ENCODE measurements at regions not wholly inside any gene's neighbourhood (a gene's known extent, or its start where the extent isn't known, plus 50 kb on each side); places are given as distances from the start of the nearest gene placed in this dataset.

DNA sequence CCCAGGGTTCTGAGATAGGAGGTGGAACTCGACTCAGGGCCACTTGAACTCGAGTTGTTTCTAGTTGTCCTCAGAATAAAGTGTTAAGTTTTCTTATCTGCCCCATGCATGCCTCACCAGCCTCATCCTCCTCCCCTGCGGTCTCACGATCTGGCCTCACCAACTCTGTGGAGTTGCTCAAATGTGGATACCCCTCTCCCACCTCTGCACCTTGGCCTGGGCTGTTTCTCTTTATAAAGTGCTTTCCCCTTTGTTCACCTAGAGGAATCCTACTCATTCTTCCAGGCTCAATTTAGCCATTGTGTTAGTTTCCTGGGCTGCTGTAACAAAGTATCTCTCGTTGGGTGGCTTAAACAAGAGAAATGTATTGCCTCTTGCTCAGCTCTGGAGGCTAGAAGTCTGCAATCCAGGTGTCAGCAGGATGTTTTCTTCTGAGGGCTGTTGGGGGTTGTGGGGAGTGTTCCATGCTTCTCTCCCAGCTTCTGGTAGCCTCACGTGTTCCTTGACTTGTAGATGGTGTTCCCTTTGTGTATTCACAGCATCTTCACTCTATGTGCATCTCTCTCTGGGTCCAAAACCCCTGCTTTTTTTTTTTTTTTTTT lies 100.7 kb downstream of the MEX3B start:
- no peak for DNase-seq
- Histone ChIP-seq H3K36me3 (no peaks in the 10 kb centered on the region), H3K9me3 (no peaks in the 10 kb centered on the region), H3K4me3 (no peak overlapping the region), H3K27ac (no peak overlapping the region), H3K4me1 (no peaks in the 10 kb centered on the region), H3K27me3 (no peaks in the 10 kb centered on the region)
- in situ Hi-C loops (cut with MboI; ENCODE audit: low pct_ligation_motif_present in 1 of 4, low pct_unique_long_range_greater_than_20kb in 1 of 4, low sequenced_read_pairs in 3 of 4), result loop anchor here in 2 of 4 donors (25.0 kb wide), 1 partner anchor 458 kb away; no protein-coding TSS in a partner anchor
- TF ChIP-seq POLR2A (IDR thresholded peaks at IDR 0.05), result no peak
- no peak for TF ChIP-seq EP300 (IDR thresholded peaks at IDR 0.05; ENCODE audit: low read depth)
- TF ChIP-seq POLR2AphosphoS5 (IDR thresholded peaks at IDR 0.05), result no peak
- TF ChIP-seq, protein P1, sequence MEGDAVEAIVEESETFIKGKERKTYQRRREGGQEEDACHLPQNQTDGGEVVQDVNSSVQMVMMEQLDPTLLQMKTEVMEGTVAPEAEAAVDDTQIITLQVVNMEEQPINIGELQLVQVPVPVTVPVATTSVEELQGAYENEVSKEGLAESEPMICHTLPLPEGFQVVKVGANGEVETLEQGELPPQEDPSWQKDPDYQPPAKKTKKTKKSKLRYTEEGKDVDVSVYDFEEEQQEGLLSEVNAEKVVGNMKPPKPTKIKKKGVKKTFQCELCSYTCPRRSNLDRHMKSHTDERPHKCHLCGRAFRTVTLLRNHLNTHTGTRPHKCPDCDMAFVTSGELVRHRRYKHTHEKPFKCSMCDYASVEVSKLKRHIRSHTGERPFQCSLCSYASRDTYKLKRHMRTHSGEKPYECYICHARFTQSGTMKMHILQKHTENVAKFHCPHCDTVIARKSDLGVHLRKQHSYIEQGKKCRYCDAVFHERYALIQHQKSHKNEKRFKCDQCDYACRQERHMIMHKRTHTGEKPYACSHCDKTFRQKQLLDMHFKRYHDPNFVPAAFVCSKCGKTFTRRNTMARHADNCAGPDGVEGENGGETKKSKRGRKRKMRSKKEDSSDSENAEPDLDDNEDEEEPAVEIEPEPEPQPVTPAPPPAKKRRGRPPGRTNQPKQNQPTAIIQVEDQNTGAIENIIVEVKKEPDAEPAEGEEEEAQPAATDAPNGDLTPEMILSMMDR (IDR thresholded peaks at IDR 0.05), result no peak
- WGBS, 2 donors (ENCODE audit: low coverage in 1 of 2), result 65 to 72% methylated on average over 4 to 6 of the region's 6 CpGs
- intact Hi-C loops (cut with DNase I; ENCODE audit: low total_unique reads), result no loop called here

DNA sequence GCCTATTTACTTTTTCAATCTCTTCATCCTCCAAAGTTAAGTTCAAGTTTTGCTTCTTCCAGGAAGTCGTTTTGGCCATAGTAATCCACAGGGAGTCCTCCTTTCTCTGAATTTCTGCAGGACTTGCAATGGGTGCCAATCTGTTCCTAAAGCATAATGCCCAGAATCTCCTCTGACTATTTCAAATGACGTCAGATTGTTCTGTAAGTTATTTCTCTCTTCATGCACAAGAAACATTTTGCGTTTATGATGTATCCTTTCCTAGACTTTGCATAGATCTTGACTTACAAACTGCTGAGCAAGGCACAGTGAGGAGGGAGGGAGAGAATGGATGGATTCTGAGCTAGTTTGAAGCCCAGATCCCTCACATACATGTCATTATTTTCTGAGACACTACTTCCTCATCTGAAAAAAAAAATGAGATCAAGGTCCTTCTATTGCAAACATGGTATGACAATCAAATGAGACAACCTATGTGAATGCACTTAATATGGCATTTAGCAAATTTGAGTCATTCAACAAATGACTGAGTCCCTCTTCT lies 103.1 kb downstream of the MEX3B start:
- no peaks in the 10 kb centered on the region for H3K27me3 ChIP-seq
- whole genome bisulfite sequencing, 2 donors (ENCODE audit: low coverage in 1 of 2), result 70 to 79% methylated on average over 2 to 3 of the region's 3 CpGs
- no peaks in the 10 kb centered on the region for H3K9me3 ChIP-seq
- no peaks in the 10 kb centered on the region for H3K36me3 ChIP-seq
- intact Hi-C loops (cut with DNase I; ENCODE audit: low total_unique reads), result no loop called here
- no peaks in the 10 kb centered on the region for H3K4me1 ChIP-seq
- no peak for DNase-seq
- H3K4me3 ChIP-seq, result no peak overlapping the region
- no peak for TF ChIP-seq POLR2AphosphoS5 (IDR thresholded peaks at IDR 0.05)
- TF ChIP-seq POLR2A (IDR thresholded peaks at IDR 0.05), result no peak
- TF ChIP-seq, protein P1 (IDR thresholded peaks at IDR 0.05), result no peak
- TF ChIP-seq EP300 (IDR thresholded peaks at IDR 0.05; ENCODE audit: low read depth), result no peak
- in situ Hi-C loops (cut with MboI; ENCODE audit: low pct_ligation_motif_present in 1 of 4, low pct_unique_long_range_greater_than_20kb in 1 of 4, low sequenced_read_pairs in 3 of 4), result loop anchor here in 2 of 4 donors (25.0 kb wide), 1 partner anchor 455 kb away; no protein-coding TSS in a partner anchor
- H3K27ac ChIP-seq, result no peak overlapping the region

GRCh38 chr15:81942157-81942556 lies 103.7 kb downstream of the MEX3B start:
- intact Hi-C loops (cut with DNase I; ENCODE audit: low total_unique reads) (no loop called here), in situ Hi-C loops (cut with MboI; ENCODE audit: low pct_ligation_motif_present in 1 of 4, low pct_unique_long_range_greater_than_20kb in 1 of 4, low sequenced_read_pairs in 3 of 4) (loop anchor here in 2 of 4 donors (25.0 kb wide), 1 partner anchor 455 kb away; no protein-coding TSS in a partner anchor)
- Histone ChIP-seq H3K27ac (no peak overlapping the region), H3K27me3 (no peaks in the 10 kb centered on the region), H3K4me1 (no peaks in the 10 kb centered on the region), H3K9me3 (no peaks in the 10 kb centered on the region), H3K4me3 (no peak overlapping the region), H3K36me3 (no peaks in the 10 kb centered on the region)
- no peak for TF ChIP-seq POLR2AphosphoS5 (IDR thresholded peaks at IDR 0.05)
- no peak for DNase-seq
- WGBS, 2 donors (ENCODE audit: low coverage in 1 of 2), result 58 to 67% methylated on average over 1 of the region's 1 CpG

DNA sequence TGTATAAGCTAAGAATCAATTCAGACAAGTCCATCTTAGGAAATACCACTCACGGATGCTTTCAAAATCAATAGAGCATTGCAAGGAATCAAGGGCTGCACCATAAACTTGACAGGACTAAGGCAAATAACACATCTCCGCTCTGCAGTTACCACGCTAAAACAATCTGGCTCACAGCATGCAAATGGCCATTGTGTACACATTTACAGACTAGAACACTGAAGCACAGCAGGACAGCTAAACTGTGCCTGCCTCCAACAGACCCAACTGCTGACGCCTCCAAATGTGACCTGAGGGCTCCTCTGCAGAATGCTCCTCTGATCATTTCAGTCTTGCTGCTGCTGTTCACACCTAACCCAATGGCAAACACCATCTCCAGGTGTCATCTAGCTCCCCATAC lies 104.3 kb downstream of the MEX3B start:
- in situ Hi-C loops (cut with MboI; ENCODE audit: low pct_ligation_motif_present in 1 of 4, low pct_unique_long_range_greater_than_20kb in 1 of 4, low sequenced_read_pairs in 3 of 4) (loop anchor here in 2 of 4 donors (25.0 kb wide), 1 partner anchor 454 kb away; no protein-coding TSS in a partner anchor), intact Hi-C loops (cut with DNase I; ENCODE audit: low total_unique reads) (no loop called here)
- Histone ChIP-seq H3K27me3 (no peaks in the 10 kb centered on the region), H3K36me3 (no peaks in the 10 kb centered on the region), H3K4me1 (no peaks in the 10 kb centered on the region), H3K4me3 (no peak overlapping the region), H3K9me3 (no peaks in the 10 kb centered on the region), H3K27ac (no peak overlapping the region)
- DNase-seq, result no peak
- no peak for TF ChIP-seq EP300 (IDR thresholded peaks at IDR 0.05; ENCODE audit: low read depth)
- TF ChIP-seq, protein P1 (IDR thresholded peaks at IDR 0.05), result no peak
- TF ChIP-seq POLR2A (IDR thresholded peaks at IDR 0.05), result no peak
- no peak for TF ChIP-seq POLR2AphosphoS5 (IDR thresholded peaks at IDR 0.05)
- 67 to 75% methylated on average over 3 to 4 of the region's 4 CpGs for WGBS, 2 donors (ENCODE audit: low coverage in 1 of 2)

All from transverse colon (tissue), 4 donors.